Kidney capillary endothelial cell (primary cell): ENCODE measurements at regions not wholly inside any gene's neighbourhood (a gene's known extent, or its start where the extent isn't known, plus 50 kb on each side); places are given as distances from the start of the nearest gene placed in this dataset.
"Not testable (repeated sequence)": the region's sequence is repeated elsewhere in the genome, so short reads cannot be mapped to it uniquely, and the experiment has no call there.

Experiments
- DNase-seq: peaks from one replicate; pipeline ENCODE4 v3.0.0-alpha.2; 2018; ENCODE audit warnings: low spot score

DNA sequence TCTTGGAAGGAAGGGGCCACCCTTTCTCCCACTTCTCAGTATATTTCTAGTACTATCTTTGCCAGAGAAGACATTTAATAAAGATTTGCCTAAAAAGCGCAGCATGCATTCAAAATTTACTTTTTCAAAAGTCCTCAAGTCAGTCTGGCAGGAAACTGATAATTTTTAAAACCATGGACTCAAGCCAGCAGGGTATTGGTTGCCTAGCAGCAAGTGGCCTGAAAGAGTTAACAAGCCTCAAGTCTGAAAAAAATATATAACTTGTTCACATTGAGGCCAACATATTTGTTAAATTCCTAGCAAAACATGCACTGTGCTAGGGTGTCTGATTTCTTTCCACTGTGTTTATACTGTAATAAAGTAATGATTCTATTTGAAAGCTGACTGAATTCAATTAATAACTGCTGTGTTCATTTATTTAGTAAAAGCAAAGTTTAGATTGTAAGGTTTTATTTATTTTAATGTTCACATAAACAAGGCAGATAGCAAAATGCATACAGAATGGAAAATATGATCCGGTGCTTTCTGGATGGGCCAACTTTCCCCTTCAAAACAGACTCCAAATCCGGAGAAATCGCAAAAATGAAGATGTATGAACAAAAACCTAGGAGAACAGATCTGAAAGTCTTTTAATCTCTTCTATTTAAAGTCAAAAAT is 218.5 kb upstream of the FGF13 start:
- no peak for DNase-seq

DNA sequence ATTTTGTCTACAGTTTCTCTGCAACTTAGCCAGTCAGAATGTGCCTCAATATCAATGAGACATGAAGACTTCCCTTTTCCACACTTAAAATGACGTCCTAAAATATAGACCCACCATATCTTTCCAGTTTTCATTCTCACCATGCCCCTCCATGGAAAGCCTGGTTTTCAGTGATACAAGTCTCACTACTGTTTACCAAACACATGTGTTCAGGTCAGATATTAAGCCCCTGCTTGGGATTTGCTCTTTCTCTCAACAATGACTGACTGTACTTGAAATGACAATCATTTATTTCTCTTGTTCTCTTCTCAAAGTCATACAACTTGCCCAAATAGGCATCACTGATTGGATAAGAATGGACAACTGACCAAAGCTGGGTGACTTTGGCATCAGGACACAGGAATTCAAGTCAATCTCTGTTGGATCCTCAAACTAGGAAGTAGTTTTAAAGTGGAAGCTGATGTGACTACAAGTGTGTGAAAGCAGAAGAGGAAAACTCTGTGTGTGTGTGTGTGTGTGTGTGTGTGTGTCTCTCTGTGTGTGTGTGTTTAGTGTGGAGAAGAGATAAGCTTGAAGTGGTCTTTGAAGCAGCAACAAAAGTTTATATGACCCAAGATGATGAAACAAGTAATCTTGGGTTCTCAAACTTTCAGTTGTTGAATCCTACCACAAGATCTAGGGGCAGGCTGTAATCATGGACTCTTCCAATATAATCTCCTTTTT is 217.4 kb upstream of the FGF13 start:
- no peak for DNase-seq

DNA sequence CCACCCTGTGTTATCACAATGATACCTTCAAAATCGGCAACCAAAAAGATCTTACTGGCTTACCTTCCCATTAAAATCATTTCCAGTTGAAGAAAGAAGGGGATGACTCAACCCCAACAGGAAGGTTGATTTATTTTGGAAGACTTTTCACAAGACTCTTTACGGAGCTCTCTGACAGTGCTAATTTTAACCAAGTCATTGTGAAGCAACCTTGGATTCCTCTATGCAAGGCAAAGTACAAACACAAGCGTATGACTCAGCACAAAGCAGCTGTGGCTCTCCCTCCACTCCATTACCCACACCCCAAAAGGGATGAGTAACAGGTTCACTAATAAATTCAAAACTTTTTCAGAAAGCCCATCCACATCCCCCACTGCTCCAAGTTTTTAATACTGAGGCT is 213.8 kb upstream of the FGF13 start:
- DNase-seq, result peak; percentile 20

DNA sequence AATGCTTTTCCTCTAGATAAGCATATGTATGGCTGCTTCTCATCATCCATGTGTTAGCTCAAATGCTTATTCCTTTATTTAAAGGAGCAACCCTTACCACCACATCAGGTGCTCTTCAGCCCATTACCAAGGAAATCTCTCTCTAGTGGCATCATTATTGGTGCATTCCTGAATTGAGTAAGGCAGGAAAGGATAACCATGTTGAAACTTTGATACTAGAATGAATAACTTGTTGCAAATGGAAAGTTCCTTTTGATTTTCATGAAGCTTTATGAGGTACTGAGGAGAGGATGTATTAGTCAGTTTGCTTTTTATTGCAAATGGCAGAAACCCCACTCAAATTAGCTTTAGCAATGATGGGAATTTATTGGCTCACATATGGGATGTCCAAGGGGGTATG is 212.3 kb upstream of the FGF13 start:
- no peak for DNase-seq

DNA sequence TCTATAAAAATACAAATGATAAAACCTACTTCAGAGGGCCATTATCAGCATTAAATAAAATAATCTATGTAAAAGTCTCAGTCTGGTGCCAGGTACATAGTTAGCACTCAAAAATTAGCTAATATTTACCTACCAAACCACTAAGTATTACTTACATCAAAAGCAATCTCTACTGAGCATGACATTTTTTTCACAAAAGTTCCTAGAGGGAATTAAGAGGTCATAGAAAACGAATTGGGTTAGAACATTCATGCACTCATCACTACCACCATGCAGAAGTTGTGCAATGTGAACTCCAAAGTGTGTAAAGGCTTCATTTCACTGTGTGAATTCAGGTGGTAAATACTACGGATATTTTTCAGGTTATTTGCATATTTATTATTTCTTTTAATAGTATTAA is 209.5 kb upstream of the FGF13 start:
- no peak for DNase-seq

- DNase-seq, result peak; percentile 49
Measured at GRCh38 chrX:138917781-138918180, 206.3 kb upstream of the FGF13 start.

DNA sequence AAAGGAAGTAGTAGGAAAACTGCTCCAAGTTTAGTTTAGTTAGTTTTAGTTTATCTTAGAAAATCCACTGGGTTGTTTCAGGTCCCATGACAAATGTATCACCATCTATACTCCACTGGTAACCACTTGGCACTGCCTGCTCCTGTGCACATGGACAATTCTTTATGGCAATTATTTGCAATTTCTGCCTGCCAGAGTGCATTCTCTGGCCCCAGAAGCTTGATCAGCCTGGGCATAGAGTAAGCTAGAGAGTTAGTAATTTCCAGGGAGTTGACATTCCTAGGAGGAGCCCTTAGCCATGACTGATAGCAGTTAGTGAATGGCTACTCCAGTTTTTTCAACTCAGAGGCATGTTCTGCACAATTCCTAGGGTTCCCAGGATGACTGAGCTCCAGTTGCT is 203.2 kb upstream of the FGF13 start:
- no peak for DNase-seq

DNA sequence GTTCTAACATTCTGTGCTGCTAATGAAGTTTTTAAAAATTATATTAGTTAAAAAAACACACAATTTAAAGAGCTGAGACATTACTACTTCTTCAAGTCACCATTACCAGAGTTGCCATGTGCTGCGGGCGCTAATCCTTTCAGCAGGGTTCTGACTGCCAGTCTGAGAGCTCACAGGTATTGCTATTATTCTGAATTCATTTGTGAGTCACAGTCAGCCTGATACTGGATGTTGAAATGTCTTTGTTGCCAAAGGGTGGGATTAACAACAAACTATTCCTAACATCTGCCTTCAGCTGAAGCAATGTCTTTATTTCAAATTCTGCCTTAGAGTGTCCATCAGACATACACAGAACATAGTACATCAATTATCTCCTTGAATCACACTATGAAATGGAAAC is 197.1 kb upstream of the FGF13 start:
- no peak for DNase-seq

- DNase-seq, result no peak
Measured at GRCh38 chrX:138897621-138898492, 186.3 kb upstream of the FGF13 start.

DNA sequence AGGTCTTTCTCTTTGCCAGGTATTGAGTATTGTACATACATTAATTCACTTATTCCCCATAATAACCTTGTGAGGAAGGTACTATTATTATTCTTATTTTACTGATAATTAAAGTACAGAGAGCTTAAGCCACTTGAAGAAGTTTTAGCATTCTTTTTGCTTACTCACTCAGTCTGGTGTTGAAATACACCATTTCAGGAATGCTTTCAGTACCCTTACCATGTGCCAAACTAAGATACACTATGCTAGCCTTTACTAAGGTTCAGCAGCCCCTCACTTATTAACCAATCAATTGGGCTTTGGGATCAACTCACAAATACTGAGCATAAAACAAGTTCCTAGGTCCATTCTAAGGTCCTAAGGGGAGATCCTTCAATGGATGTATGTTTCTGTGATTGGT is 179.0 kb upstream of the FGF13 start:
- no peak for DNase-seq

DNA sequence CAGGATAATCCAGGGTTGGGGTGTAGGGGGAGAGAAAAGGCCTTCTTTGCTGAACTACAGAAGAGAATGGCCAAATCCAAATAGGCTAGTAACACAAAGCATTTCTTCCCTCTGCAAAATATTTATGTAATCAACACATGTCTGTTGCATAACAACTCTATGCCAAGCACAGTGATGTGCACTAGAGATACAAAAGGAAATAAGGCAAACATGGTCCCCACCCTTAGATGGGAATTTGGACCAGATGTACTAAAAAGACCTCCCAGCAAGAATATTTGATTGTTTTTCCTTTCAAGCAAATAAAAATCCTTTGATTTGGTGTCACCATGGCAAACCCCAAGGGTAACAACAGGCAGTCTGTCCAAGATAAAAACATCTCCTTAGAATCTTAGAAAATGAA is 177.6 kb upstream of the FGF13 start:
- DNase-seq, result no peak

DNA sequence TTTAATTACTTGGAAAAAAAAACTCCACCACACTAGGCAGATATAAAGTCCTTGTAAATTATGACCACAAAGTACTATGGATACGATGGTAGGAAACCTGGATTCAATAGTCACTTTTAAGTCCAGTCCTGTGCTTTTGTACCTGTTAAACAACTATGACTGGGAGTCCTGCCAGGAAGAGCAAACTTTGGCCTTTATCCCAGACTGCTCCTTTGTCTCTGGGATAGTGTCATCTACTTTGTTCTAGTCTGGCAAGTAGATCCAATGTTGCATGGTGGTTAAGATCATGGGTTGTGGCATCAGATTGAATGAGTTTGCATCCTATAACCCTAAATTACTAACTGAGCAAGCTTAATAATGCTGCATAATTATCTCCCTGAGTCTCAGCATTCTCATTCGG is 175.3 kb upstream of the FGF13 start:
- DNase-seq, result no peak

- DNase-seq, result no peak
Measured at GRCh38 chrX:138885886-138886285, 174.4 kb upstream of the FGF13 start.

GRCh38 chrX:138880293-138880692 is 168.8 kb upstream of the FGF13 start:
- DNase-seq, result not testable (repeated sequence)

GRCh38 chrX:138877746-138878145 is 166.2 kb upstream of the FGF13 start:
- DNase-seq, result no peak

DNA sequence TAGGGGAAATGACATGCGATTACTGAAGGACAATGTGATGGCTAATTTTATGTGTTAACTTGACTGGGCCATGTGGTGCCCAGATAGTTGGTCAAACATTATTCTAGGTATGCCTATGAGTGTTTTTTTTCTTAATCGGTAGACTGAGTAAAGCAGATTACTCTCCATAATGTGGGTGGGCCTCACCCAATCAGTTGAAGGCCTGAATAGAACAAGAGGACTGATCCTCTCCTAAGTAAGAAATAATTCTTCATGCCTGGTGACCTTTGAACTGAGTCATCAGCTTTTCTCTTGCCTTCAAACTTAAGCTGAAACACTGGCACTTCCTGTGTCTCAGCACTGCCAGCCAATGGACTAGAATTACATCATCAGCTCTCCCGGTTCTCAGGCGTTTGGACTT is 164.0 kb upstream of the FGF13 start:
- DNase-seq, result no peak

- DNase-seq, result no peak
Measured at GRCh38 chrX:138874271-138874935, 162.9 kb upstream of the FGF13 start.

DNA sequence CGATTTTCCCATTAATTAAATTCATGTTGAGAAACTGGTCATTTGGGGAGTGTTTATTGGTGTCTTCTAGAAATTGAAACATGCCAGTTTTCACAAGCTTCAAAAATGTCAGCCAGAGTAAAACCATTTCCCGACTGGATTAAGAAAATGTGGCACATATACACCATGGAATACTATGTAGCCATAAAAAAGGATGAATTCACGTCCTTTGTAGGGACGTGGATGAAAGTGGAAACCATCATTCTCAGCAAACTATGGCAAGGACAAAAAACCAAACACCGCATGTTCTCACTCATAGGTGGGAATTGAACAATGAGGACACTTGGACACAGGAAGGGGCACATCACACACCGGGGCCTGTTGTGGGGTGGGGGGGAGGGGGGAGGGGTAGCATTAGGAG is 162.1 kb upstream of the FGF13 start:
- not testable (repeated sequence) for DNase-seq

GRCh38 chrX:138872537-138872936 is 161.0 kb upstream of the FGF13 start:
- no peak for DNase-seq

DNA sequence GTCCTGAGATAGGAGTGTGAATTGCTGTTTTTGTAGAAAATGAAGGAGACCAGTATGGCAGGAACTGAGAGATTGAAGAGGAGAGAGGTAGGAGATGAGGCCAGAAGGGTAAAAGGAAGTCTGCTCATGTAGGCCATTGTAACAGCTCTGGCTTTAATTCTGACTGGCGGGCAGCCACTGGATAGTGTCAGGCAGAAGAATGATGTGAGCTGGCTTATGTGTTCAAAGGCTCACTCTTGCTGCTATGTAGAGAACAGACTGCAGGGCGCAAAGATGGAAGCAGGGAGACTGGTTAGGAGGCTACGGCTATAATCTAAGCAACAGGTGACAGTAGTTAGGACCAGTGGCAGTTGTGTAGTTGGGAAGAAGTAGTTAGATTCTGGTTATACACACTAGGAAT is 160.2 kb upstream of the FGF13 start:
- no peak for DNase-seq

- DNase-seq, result no peak
Measured at GRCh38 chrX:138866643-138867042, 155.1 kb upstream of the FGF13 start.

GRCh38 chrX:138865093-138865649 is 153.7 kb upstream of the FGF13 start:
- DNase-seq, result no peak
